ENCODE measurements at regions not wholly inside any gene's neighbourhood (a gene's known extent, or its start where the extent isn't known, plus 50 kb on each side); places are given as distances from the start of the nearest gene placed in this dataset.
"Not testable (repeated sequence)": the region's sequence is repeated elsewhere in the genome, so short reads cannot be mapped to it uniquely, and the experiment has no call there.

DNA sequence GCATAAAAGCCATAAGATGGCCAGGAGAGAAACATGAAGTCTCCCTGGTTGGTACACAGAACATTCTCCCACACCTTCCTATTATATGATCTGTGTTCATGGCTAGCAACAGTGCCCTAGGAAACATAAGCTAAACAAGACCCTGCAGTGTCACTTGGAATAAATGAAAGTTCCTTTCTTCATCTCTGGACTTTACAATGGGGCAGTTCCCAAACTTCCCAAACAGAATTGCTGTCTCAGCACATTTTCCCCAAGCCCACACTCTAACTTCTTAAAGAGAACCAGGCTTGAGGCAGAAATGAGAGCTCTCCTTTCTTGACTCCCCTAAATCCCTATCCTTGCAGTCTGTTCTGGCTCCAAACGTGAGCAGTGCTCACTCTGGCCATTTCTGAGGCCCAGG, 173.2 kb upstream of the CREB1 start:
- DNase-seq (ENCODE audit: low read depth in 3 of 3, low spot score in 1 of 3), result no peak

DNA sequence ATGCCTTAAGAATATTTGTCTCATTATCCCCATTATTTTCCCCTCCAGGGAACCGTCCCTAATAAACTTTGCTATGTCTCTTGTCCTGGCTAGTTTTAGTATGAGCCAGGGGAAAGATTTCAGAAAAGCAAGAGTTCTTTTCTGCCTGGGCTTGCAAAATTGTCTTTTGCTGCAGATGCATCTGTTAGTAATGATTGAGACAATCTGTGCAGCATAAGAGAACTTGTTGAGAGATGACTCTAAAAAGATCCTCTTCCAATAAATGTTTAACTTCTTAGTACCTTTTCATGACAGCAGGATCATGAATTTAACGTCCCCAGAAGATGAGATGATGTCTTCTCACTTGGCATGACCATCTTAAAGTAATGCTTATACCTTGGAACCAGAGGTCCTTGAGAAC, 172.5 kb upstream of the CREB1 start:
- no peak for DNase-seq (ENCODE audit: low read depth in 3 of 3, low spot score in 1 of 3)

GRCh38 chr2:207362716-207363115, 167.0 kb upstream of the CREB1 start:
- DNase-seq (ENCODE audit: low read depth in 3 of 3, low spot score in 1 of 3), result no peak

GRCh38 chr2:207363761-207364290, 165.9 kb upstream of the CREB1 start:
- DNase-seq (ENCODE audit: low read depth in 3 of 3, low spot score in 1 of 3), result no peak

- no peak for DNase-seq (ENCODE audit: low read depth in 3 of 3, low spot score in 1 of 3)
Observed at GRCh38 chr2:207370646-207371045, 159.1 kb upstream of the CREB1 start.

- no peak for DNase-seq (ENCODE audit: low read depth in 3 of 3, low spot score in 1 of 3)
Observed at GRCh38 chr2:207371877-207372276, 157.9 kb upstream of the CREB1 start.

DNA sequence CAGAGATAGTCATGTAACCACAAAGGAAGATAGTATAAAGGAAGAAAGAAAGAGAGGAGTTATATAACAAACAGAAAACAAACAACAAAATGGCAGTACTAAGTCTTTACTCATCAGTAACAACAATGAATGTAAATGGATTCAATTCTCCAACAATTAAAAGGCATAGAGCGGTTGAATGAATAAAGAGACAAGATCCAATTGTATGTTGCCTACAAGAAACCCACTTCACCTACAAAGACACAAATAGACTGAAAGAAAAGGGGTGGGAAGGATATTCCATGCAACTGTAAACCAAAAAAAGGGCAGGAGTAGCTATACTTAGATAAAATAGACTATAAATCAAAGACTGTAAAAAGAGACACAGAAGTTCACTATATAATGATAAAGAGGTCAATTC, 157.3 kb upstream of the CREB1 start:
- DNase-seq (ENCODE audit: low read depth in 3 of 3, low spot score in 1 of 3), result no peak

DNA sequence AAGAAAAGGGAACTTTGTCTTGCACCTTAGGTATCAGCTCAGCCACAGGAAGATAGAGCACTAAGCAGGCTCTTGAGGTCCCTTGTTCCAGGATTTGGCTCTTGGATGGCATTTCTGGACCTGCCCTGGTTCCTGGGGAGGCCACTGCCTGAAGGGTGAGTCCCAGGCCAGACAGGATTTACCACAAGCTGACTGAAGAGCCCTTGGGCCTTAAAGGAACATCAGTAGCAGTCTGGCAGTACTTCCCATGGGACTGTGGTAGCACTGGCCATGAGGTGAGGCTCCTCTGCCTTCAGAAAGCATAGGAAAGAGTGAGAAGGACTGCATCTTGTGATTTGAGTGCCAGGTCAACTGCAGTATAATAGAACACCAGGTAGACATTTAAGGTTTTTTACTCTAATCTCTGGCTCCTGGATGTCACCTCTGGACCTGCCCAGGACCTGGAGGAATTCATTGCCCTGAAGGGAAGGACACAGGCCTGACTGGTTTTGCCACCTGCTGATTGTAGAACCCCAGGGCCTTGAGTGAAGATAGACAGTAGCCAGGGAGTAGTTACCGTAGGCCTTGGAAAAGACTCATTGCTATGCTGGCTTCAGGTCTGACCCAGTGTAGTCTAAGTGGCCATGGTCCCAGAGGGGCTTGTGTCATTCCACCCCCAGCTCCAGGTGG, 154.4 kb upstream of the CREB1 start:
- no peak for DNase-seq (ENCODE audit: low read depth in 3 of 3, low spot score in 1 of 3)

- DNase-seq (ENCODE audit: low read depth in 3 of 3, low spot score in 1 of 3), result not testable (repeated sequence)
Observed at GRCh38 chr2:207378620-207379019, 151.1 kb upstream of the CREB1 start.

DNA sequence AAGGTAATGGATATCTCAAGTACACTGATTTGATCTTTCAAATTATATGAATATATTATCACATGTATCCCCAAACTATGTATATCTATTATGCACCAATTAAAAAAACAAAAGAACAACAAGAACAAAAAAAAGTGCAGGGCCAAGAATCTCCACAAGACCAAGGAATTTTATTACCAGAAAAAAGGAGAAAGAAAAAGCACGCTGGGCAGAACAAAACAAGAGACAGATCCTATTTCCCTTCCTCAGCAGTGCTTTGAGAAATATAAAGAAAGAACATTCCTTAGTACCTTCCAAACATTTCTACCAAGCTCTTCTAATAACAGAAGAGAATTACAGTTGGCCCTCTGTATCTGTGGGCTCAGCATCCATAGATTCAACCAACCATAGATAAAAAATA, 144.7 kb upstream of the CREB1 start:
- DNase-seq (ENCODE audit: low read depth in 3 of 3, low spot score in 1 of 3), result no peak

DNA sequence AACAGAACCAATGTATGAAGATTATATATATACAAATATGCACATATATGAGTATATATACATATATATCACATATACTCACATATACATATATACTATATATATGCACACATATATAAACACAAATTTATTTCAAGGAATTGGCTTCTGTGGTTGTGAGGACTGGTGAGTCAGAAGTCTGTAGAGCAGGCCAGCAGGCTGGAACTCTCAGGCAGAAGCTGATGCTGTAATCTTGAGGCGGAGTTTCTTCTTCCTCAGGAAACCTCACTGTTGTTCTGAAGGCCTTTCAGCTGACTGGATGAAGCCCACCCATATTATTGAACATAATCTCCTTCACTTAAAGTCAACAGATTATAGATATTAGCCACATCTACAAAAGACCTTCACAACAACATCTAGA, 143.9 kb upstream of the CREB1 start:
- no peak for DNase-seq (ENCODE audit: low read depth in 3 of 3, low spot score in 1 of 3)

DNA sequence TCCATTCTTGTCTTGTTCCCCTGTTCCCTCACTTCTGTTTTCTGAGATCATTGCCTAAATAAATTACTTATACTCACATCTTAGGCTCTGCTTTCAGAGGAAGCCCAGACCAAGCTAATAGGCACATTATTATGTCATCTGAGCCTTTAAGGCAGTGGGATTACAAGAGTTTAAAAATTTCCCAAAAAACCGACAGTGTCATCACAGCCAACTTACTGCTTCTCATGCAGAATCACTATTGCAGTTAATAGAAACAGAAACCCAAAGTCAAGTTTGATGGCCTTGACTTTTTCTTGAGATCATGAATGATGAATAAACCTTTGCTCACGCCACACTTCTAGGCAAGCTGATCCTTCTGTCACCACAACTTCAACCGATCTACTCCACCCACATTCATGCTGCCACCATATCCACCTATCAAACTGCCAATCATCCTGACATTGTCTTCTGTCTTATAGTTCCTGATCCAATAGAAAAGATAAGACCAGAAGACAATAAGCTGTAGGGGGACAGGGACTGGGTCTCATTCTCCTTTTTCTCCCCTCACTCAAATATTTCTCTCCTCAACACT, 142.7 kb upstream of the CREB1 start:
- no peak for DNase-seq (ENCODE audit: low read depth in 3 of 3, low spot score in 1 of 3)

- DNase-seq (ENCODE audit: low read depth in 3 of 3, low spot score in 1 of 3), result no peak
Observed at GRCh38 chr2:207390302-207391095, 139.3 kb upstream of the CREB1 start.

GRCh38 chr2:207394203-207394781, 135.5 kb upstream of the CREB1 start:
- no peak for DNase-seq (ENCODE audit: low read depth in 3 of 3, low spot score in 1 of 3)

- no peak for DNase-seq (ENCODE audit: low read depth in 3 of 3, low spot score in 1 of 3)
Observed at GRCh38 chr2:207394812-207395534, 134.8 kb upstream of the CREB1 start.

DNA sequence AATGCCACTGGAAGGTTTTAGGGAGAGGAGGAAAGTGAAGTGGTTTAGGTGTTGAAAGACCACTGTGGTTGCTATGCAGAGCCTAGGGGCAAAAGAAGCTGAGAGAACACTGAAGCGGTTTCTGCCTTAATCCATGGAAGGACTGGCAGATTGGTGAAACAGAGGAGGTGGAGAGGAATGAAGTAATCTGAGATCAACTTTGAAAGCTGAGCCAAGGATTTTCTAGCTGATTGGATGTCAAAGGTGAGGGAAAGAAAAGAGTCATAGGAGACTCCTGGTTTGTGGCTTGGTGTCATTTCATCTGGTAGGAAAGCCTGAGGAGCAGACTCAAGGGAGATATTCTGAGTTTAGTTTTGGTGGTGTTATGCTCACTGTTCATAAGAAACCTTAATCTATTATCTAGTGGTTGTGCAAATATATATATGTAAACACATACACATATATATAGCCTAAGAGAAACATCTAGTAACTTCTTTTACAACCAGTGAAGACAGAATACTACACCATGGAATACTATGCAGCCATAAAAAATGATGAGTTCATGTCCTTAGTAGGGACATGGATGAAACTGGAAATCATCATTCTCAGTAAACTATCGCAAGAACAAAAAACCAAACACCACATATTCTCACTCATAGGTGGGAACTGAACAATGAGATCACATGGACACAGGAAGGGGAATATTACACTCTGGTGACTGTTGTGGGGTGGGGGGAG, 134.1 kb upstream of the CREB1 start:
- no peak for DNase-seq (ENCODE audit: low read depth in 3 of 3, low spot score in 1 of 3)

DNA sequence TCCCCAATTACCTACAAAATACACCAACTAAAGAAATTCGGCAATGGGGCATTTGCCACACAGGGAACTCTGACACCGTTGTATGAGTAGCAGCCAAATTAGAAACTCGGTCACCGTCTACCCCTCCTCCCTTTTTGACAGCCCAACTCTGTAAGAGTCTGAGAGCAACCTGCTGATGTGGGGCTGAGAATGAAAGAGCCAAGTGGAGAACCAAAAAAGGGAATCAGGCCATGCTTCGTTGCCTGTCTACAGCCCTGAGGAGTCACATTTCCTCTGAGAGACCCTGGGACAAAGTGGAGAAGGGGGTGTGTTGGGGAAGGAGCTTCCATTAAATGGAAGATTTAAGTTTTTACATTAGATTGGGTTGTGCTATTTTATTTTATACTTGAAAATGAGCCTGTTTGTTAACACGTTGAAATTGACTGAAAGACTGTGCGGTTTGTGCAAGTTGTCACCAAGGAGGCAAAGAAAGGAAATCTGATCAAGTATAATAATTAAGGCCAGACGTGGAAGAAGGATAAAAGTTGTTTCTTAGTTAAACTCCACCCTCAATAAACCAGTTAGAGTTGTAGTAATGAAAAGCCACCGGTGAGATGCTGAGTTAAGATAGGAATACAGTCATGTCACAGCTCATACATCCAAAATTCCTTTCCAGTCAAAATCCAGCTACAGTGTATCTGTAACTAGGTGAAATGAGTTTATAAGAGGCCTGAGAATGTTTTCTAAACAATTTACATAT, 131.7 kb upstream of the CREB1 start:
- no peak for DNase-seq (ENCODE audit: low read depth in 3 of 3, low spot score in 1 of 3)

- no peak for DNase-seq (ENCODE audit: low read depth in 3 of 3, low spot score in 1 of 3)
Observed at GRCh38 chr2:207399301-207399700, 130.5 kb upstream of the CREB1 start.

GRCh38 chr2:207401338-207401737, 128.4 kb upstream of the CREB1 start:
- DNase-seq (ENCODE audit: low read depth in 3 of 3, low spot score in 1 of 3), result no peak

- DNase-seq (ENCODE audit: low read depth in 3 of 3, low spot score in 1 of 3), result no peak
Observed at GRCh38 chr2:207403141-207403540, 126.6 kb upstream of the CREB1 start.

All from stimulated activated CD4-positive, alpha-beta T cell treated with anti-CD3 and anti-CD28 coated beads, TNF-alpha, amount 100 ng/mL, for 1 hour (primary cell).